ENCODE measurements at regions not wholly inside any gene's neighbourhood (a gene's known extent, or its start where the extent isn't known, plus 50 kb on each side); places are given as distances from the start of the nearest gene placed in this dataset.
"Not testable (repeated sequence)": the region's sequence is repeated elsewhere in the genome, so short reads cannot be mapped to it uniquely, and the experiment has no call there.

DNA sequence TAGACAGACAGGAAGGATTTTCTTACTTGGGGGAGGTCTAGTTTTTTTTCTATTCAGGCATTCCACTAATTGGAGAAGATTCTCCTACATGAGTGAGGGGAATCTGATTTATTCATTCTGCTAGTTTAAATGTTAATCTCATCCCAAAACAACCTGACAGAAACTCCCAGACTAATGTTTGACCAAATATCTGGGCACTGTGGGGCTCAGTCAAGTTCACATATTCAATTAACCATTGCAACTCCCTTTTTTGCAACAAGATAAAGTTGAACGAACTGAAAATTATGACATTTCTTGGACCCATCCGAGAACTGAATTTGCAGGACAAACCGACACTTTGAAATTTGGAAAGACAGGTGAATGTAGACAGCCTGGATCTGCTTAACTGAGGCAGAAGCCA, 194.4 kb upstream of the PTER start:
- TF ChIP-seq, protein P1, sequence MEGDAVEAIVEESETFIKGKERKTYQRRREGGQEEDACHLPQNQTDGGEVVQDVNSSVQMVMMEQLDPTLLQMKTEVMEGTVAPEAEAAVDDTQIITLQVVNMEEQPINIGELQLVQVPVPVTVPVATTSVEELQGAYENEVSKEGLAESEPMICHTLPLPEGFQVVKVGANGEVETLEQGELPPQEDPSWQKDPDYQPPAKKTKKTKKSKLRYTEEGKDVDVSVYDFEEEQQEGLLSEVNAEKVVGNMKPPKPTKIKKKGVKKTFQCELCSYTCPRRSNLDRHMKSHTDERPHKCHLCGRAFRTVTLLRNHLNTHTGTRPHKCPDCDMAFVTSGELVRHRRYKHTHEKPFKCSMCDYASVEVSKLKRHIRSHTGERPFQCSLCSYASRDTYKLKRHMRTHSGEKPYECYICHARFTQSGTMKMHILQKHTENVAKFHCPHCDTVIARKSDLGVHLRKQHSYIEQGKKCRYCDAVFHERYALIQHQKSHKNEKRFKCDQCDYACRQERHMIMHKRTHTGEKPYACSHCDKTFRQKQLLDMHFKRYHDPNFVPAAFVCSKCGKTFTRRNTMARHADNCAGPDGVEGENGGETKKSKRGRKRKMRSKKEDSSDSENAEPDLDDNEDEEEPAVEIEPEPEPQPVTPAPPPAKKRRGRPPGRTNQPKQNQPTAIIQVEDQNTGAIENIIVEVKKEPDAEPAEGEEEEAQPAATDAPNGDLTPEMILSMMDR (IDR thresholded peaks at IDR 0.05; ENCODE audit: low read depth, low read length), result no peak
- no peak for DNase-seq (ENCODE audit: low read depth in 2 of 2)
- H3K4me3 ChIP-seq (replicated peaks in 1 of 2; ENCODE audit: low read depth in 2 of 2, low read length in 2 of 2), result no peak overlapping the region

DNA sequence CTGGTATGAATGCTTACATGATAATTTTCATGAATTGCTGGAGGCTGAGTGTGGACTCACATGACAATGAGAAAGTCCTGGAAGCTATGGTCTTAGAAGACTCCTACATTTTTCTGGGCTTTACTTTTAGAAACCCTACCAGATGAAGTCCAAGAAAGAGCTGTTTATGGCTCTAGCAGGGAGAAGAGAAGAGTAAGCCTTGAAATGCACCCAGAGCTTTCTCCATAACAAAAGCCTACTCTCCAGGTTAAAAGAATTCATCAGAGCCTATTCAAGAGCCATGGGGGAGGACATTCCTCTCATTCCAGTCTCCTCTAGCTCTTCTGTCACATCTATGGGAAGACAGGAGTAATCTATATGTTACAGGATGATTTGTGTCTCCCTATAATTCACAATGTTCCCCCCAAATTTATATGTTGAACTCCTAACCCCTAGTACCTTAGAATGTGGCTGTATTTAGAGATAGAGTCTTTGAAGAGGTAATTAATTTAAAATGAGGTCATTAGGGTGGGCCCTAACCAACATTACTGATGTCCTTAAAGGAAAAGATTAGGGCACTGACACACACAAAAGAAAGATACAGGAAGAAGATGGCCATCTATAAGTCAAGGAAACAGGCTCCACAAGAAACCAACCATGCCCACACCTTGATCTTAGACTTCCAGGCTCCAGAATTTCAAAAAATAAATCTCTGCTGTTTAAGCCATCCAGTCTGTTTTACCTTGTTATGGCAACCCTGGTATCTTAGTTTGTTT, 193.8 kb upstream of the PTER start:
- H3K4me3 ChIP-seq (replicated peaks in 1 of 2; ENCODE audit: low read depth in 2 of 2, low read length in 2 of 2), result no peak overlapping the region
- TF ChIP-seq, protein P1 (IDR thresholded peaks at IDR 0.05; ENCODE audit: low read depth, low read length), result no peak
- no peak for DNase-seq (ENCODE audit: low read depth in 2 of 2)

DNA sequence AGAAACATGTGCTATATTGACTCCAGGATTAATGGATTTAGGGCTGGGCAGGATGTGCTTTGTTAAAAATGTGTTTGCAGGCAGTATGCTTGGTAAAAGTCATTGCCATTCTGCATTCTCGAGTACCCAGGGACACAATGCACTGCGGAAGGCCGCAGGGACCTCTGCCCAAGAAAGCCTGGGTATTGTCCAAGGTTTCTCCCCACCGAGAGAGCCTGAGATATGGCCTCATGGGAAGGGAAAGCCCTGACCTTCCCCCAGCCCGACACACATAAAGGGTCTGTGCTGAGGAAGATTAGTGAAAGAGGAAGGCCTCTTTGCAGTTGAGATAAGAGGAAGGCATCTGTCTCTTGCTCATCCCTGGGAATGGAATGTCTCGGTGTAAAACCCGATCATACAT, 186.7 kb upstream of the PTER start:
- H3K4me3 ChIP-seq (replicated peaks in 1 of 2; ENCODE audit: low read depth in 2 of 2, low read length in 2 of 2); DNase-seq (ENCODE audit: low read depth in 2 of 2): not testable (repeated sequence)

DNA sequence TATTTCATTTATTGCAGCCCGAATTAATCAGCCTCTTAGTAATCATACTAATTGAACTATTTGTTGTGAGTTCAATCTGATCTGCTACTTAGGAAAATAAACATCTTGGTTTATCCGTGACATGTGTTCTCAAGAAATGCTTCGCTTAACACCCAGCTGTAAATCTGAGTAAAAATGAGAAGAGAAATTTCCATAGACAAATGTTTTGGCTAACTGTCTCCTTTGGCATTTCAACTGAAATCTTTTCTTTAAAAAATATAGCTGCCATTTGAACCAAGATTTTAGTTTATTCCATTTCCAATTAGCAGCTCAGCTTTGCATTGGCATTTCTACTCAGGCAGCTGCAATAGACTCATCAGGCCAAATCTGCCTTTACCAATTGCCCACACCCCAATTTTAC, 180.5 kb upstream of the PTER start:
- H3K4me3 ChIP-seq (replicated peaks in 1 of 2; ENCODE audit: low read depth in 2 of 2, low read length in 2 of 2), result no peak overlapping the region
- no peak for DNase-seq (ENCODE audit: low read depth in 2 of 2)
- TF ChIP-seq, protein P1 (IDR thresholded peaks at IDR 0.05; ENCODE audit: low read depth, low read length), result no peak

DNA sequence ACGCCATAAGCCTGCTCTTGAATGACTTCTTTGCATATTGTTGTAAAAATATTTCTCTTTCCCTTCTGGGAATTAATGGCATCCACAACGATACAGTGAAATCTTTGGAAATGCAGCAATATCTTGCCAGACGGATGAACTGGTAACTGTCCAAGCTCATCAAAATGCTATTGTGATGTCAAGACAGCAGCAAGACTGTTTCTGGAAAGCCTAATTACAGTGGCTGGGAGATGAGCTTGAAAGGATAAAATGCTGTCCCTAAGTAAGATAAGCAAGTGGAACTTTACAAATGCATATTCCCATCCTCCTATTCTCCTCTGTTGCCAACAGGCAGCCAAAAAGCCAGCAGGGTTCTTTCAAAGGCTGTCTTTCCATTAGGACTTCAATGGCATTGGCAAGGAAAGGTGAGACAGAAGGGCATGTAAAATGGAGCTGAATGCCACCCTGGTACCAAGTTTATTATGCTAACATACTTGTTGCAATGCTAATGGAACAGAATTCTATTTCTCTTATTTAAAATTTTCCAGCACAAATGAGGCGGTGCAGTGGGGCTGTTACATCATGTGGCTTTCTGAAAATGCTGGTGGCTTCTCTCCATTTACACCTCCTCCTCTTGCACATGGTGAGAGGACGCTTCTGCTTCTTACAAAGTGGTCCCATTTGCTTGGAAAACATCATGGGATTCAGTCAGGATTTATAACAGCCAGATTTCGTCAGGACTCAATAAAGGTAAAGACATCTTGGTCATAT, 178.3 kb upstream of the PTER start:
- TF ChIP-seq, protein P1 (IDR thresholded peaks at IDR 0.05; ENCODE audit: low read depth, low read length), result no peak
- DNase-seq (ENCODE audit: low read depth in 2 of 2), result no peak

DNA sequence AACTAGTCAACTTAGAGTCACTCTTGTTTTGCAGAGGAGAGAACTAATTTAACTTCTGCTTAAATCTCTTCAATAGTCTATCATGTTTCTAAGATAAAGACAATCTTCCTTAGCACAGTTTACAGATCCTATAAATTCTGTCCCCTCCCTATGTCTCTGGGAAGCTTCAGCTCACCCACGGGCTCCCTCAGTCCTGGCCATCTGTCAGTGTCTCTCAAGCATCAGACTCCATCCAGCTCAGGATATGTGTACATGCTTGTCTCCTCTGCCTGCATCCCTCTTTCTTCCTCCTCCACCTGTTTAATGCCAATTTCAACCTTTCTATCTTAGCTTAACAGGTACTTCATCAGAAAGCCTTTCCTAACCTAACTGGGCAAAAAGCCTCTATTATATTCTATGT, 177.1 kb upstream of the PTER start:
- no peak overlapping the region for H3K4me3 ChIP-seq (replicated peaks in 1 of 2; ENCODE audit: low read depth in 2 of 2, low read length in 2 of 2)
- DNase-seq (ENCODE audit: low read depth in 2 of 2), result no peak
- TF ChIP-seq, protein P1 (IDR thresholded peaks at IDR 0.05; ENCODE audit: low read depth, low read length), result no peak

More for the DNA sequence above, 178.3 kb upstream of the PTER start:
- no peak overlapping the region for H3K4me3 ChIP-seq (replicated peaks in 1 of 2; ENCODE audit: low read depth in 2 of 2, low read length in 2 of 2)

DNA sequence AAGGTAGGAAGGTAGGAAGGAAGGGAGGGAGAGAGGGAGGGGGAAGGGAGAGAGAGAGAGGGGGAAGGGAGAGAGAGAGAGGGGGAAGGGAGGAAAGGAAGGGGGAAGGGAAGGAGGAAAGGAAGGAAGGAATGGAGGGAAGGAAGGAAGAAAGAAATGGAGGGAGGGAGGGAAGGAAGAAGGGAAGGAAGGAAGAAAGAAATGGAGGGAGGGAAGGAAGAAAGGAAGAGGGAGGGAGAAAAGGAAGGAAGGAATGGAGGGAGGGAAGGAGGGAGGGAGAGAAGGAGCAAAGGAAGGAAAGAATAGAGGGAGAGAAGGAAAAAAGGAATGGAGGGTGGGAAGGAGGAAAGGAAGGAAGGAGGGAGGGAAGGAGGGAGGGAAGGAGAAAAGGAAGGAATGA, 176.4 kb upstream of the PTER start:
- DNase-seq (ENCODE audit: low read depth in 2 of 2), result no peak
- H3K4me3 ChIP-seq (replicated peaks in 1 of 2; ENCODE audit: low read depth in 2 of 2, low read length in 2 of 2), result no peak overlapping the region
- TF ChIP-seq, protein P1 (IDR thresholded peaks at IDR 0.05; ENCODE audit: low read depth, low read length), result no peak
